GOT3 (cell line): ENCODE measurements at regions not wholly inside any gene's neighbourhood (a gene's known extent, or its start where the extent isn't known, plus 50 kb on each side); places are given as distances from the start of the nearest gene placed in this dataset.

Experiments
- DNase-seq: peaks from one replicate; lab custom pipeline; 2025; ENCODE audit warnings: mixed read lengths; lab: John Stamatoyannopoulos, UW

GRCh38 chr6:53413326-53413725, 64.6 kb upstream of the ELOVL5 start:
- no peak for DNase-seq

- no peak for DNase-seq
These were observed 64.0 kb upstream of the ELOVL5 start for GRCh38 chr6:53412751-53413150.

DNA sequence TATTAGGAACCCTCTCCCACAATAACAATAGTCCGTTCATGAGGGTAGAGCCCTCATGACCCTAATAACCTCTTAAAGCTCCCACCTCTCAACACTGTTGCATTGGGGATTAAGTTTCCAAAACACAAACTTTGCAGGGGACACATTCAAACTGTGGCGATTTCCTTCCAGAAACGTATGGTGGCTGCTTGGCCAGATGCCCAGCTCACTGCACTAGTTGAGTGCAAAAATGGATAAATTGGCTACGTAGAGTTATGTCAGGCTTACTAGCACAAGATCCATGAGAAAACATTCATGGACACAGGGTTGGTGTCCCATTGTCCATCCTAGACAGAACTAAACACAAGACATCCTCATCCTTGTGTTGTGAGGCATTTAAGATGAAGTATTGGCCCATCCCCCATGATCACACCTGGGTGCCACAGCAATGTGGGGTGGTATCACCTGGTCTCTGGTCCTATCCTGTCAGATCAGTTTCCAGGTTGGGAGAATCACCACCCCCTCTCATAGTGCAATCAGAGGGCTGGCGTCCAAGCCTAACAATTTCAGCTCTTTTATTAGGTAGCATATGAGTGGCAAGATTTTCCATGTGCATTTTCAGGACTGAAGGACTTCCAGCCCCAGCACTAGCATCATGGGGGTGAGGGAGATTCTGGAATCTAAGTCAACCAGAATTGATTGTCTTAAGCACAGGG, 63.4 kb upstream of the ELOVL5 start:
- DNase-seq, result no peak

GRCh38 chr6:53411451-53411850, 62.7 kb upstream of the ELOVL5 start:
- no peak for DNase-seq

DNA sequence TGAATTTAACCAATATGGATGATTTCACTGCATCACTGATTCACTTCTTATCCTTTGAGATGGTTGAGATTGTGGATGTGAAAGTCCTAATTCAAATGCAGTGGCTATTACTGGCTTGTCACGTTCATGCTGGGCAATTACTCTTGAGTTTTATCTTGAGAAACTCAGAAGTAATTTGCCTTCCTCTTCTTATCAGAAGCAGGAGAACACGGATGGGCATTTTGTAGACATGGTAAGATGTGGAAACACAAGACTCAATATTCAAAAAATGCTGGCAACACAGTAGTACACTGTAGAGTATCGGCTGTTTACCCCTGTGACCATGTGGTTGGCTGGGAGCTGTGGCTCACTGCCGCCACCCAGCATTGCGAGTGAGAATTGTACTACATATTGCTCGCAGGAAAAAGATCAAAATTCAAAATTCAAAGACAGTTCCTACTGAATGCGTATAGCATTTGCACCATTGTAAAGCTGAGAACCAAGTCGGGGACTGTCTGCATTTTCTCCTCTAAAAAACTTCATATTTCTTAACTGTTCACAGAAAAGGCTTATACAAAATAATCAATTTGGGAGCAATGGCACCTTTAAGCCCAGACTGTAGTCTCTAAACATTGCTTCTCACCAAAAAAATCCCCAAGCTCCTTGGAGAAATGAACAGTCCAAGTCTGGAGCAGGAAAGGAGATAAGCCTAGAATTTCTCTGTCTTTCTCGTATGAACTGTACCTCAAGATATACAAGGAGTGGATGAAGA, 61.9 kb upstream of the ELOVL5 start:
- DNase-seq, result peak; percentile 5

DNA sequence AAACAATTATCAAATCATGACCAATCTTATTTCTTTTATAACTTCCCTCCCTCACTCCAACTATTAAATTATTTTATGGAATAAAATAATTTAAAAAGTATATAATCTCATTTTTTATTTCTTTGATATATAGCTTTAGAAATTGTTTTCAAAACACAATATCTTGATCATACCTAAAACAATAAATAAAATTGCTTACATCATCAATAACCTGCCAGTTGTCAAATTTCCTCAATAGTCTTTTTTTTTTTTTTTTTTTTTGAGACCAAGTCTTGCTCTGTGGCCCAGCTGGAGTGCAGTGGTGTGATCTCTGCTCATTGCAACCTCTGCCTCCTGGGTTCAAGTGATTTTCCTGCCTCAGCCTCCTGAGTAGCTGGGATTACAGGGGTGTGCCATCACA, 60.1 kb upstream of the ELOVL5 start:
- no peak for DNase-seq

- DNase-seq, result no peak
These were observed 50.2 kb upstream of the ELOVL5 start for GRCh38 chr6:53399027-53399344.

- no peak for DNase-seq
These were observed 49.7 kb upstream of the ELOVL5 start for GRCh38 chr6:53398247-53399026.
